ENCODE measurements at regions not wholly inside any gene's neighbourhood (a gene's known extent, or its start where the extent isn't known, plus 50 kb on each side); places are given as distances from the start of the nearest gene placed in this dataset.

- DNase-seq (ENCODE audit: low spot score): no peak
These were observed 1339.3 kb downstream of the TBC1D22A start for GRCh38 chr22:48101704-48102103.

DNA sequence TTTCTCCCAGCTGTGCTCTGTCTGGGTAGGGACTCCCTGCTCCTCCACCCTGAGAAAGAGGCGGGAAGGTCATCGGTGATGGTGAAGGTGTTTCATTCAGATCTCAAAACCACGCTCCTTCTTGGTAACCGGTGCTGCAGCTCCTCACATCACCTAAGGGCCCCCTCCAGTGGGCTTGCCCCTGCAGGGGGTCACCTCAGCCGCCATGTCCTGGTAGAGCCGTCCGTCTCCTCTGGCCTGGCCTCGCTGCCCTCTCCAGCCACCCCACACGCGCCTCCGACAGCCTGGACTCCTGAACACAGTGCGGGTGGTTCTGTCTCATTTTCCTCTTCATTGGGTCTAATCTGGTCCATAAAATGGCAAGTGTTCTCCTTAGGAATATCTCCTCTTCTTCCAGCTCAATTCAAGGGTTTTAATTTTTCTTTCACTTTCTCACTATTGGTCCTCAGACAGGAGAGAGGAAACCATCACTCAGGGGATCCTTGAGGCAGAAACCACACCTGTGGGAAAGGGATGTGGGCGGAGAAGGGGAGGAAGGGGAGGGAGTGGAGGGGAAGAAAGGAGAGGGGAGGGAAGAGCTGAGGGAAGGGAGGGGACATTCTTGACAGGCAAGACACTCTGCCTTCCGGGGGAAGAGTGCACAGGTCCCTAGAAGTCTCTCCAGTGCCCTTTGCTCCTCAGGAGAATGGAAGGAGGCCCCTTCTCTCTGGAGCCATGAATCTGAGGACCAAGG is 1338.4 kb downstream of the TBC1D22A start:
- DNase-seq (ENCODE audit: low spot score): no peak

DNA sequence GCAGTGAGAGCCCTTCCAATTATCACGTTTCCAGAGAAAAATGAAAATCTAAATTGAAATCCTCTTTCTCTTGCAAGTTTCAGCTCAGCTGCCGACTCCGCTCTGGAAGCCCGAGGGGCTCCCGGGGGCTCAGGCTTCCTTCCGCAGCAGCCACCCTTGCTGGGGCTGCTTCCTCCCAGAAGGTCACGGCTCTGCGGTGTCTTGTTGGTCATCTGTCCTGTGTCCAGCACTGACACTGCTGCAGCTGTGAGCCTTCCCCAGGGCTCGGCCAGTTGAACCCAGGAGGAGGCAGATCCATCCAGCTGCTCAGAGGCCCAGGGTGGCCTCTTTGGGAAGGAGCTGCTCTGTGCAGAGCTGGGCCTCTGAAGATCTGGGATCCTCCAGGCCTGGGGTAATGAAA is 1337.2 kb downstream of the TBC1D22A start:
- DNase-seq (ENCODE audit: low spot score): no peak

GRCh38 chr22:48099251-48099650 is 1336.8 kb downstream of the TBC1D22A start:
- DNase-seq (ENCODE audit: low spot score): no peak

DNA sequence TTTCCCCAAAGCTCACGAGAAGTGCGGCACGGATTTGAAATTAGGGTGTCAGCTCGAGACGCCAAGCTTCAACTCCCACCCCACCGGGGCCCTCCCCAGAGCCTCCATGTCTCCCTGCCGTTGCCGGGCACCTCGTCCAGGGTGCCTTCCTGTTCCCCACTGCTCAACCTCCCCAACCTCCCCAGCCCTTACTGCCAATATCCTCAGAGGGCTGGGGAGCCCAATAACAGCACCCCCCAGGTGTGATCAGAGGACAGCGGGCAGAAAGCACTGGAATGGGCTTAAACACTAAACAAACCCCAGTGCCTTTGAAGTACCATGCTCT is 1336.4 kb downstream of the TBC1D22A start:
- no peak for DNase-seq (ENCODE audit: low spot score)

GRCh38 chr22:48098243-48098920 is 1335.9 kb downstream of the TBC1D22A start:
- no peak for DNase-seq (ENCODE audit: low spot score)

GRCh38 chr22:48097723-48098122 is 1335.3 kb downstream of the TBC1D22A start:
- DNase-seq (ENCODE audit: low spot score): no peak

- no peak for DNase-seq (ENCODE audit: low spot score)
These were observed 1334.6 kb downstream of the TBC1D22A start for GRCh38 chr22:48096851-48097665.

DNA sequence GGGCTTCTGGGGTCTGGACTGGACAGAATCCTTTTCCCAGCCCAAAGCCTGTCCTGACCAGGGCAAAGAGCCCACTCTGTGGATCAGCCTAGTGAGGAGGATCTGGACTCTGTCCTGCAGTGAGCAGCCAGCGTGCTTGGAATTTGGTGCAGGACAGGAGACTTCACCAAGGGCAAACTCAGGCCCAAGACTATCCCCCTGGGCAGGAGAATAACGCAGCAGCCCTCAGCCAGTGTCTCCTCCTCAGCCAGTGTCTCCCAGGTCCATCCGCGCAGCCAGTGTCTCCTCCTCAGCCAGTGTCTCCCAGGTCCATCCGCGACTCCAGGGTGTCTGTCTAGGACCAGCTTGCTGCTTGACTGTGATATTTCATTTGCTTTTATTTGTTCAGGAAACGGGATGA is 1334.0 kb downstream of the TBC1D22A start:
- DNase-seq (ENCODE audit: low spot score): no peak

- DNase-seq (ENCODE audit: low spot score): no peak
These were observed 1331.5 kb downstream of the TBC1D22A start for GRCh38 chr22:48093981-48094380.

- no peak for DNase-seq (ENCODE audit: low spot score)
These were observed 1330.4 kb downstream of the TBC1D22A start for GRCh38 chr22:48092866-48093265.

DNA sequence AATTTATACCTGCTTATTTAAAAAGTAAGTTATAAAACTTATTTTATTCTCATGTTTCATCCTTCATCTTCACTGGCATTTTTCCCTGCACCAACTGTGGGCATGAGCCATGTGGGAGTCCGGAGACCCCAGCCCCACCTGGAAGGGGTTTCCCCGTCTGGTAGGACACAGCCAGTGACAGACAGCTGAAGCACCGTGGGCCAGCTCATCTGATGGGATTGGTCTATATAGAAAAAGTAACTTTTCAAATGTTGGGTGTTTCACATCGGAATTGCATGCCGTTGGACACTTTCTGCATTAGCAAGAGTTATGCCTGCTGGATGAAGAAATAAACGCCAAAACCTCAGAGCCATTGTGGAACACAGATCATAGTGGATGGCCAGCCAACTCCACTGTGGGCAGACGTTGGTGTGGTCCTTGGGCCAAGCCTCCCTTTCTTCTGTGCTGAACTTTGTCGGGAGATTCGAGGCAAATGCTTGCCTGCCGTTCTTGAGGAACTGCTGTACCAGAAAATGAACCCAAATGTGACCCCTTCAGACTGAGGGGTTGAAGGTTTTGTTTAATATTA is 1329.3 kb downstream of the TBC1D22A start:
- no peak for DNase-seq (ENCODE audit: low spot score)

DNA sequence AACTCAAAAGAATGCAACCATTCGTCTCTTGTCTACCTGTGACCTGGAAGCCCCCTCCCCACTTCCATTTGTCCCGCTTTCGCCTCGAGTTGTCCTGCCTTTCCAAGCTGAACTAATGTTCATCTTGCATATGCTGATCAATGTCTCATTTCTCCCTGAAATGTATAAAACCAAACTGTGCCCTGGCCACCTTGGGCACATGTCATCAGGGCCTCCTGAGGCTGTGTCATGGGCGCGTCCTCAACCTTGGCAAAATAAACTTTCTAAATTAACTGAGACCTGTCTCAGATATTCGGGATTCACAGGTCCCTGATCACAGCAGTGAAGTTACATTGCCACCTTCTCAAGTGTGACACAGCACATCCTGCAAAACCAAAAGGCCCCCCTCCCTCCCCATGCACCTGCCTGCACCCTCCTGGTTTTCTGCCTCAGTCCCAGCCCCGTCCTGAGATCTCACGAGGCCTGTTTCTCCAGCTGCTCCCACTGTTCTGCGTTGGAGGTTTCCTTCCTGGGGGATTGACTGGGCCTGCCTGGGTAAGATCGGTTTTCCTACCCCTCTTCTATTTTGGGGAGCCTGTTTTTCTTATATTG is 1328.7 kb downstream of the TBC1D22A start:
- no peak for DNase-seq (ENCODE audit: low spot score)

- DNase-seq (ENCODE audit: low spot score): no peak
These were observed 1327.9 kb downstream of the TBC1D22A start for GRCh38 chr22:48090332-48090672.

DNA sequence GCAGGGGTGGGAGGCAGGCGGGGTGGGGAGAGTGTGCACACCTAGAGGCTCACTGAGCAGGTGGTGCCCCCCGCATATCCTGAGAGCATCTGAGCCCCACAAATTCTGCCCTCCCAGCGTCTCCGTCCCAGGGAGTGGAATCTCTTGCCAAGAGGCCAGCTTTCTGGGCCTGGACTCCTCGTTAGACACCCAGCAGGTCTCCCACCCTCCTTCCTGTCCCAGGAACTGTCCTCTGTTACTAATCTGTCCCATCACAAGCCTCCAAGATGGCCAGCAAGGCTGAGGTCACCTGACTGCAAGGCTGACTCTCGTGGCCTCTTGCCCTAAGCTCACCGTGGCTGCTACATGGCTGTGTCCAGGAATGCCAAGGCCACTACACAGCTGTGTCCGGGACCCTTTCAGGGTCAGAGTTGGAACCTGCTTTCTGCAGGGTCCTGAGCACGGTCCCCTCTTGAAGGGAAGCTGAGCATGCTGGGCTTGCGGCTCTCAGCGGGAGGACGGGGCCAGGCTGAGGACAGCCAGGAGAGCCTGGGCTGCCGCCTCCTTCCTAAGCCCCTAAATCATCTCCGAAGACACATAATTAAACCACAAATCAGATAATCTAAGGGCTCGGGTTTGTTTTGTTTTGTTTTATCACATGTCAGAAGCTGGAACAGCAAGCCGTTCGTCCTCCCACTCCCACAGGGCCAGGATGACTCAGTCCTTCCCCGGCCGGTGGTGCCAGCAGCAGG is 1327.3 kb downstream of the TBC1D22A start:
- peak; percentile 73 for DNase-seq (ENCODE audit: low spot score)

- no peak for DNase-seq (ENCODE audit: low spot score)
These were observed 1326.6 kb downstream of the TBC1D22A start for GRCh38 chr22:48088926-48089536.

DNA sequence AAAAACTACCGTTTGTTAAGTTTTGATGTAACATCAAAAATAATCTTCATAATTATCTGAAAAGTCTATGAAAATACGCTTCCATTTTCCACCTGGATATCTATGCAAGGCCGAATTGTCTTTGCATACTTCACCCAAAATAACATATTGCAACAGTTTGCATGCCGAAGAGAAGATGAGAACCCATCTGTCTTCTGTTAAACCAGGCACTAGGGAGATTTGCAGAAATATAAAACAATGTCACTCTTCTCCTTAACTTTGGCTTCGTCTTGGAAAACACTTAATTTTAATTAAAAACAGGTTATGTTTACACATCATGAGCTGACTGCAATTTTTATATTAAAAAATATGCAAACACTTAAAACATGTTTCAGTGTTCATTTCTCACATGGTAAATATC is 1325.8 kb downstream of the TBC1D22A start:
- no peak for DNase-seq (ENCODE audit: low spot score)

- no peak for DNase-seq (ENCODE audit: low spot score)
These were observed 1323.6 kb downstream of the TBC1D22A start for GRCh38 chr22:48085901-48086645.

- no peak for DNase-seq (ENCODE audit: low spot score)
These were observed 1322.2 kb downstream of the TBC1D22A start for GRCh38 chr22:48084729-48085050.

- no peak for DNase-seq (ENCODE audit: low spot score)
These were observed 1321.7 kb downstream of the TBC1D22A start for GRCh38 chr22:48084041-48084728.

All from umbilical cord (tissue), 1 donor.